ENCODE measurements at regions not wholly inside any gene's neighbourhood (a gene's known extent, or its start where the extent isn't known, plus 50 kb on each side); places are given as distances from the start of the nearest gene placed in this dataset.
"Not testable (repeated sequence)": the region's sequence is repeated elsewhere in the genome, so short reads cannot be mapped to it uniquely, and the experiment has no call there.

DNA sequence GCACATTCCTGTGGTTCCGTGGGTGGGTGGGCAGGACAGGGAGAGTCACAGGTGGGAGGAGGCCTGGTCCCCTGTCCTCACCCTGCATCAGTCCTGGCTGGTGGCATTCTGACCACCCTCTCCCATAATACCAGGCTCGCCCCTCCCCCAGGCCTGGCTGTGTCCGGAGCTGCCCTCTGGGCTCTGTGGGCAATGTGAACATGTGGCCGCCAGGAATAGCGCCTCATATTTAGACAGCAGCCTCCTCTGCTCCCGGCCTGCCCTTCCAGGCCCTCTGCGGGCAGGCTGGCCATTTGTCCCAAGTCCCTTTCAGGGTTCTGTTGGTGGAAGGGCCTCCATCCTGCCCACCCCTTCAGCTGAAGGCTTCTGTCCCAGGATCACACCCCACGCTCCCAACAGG is 4482.2 kb upstream of the TPTE start:
- DNase-seq; H3K36me3 ChIP-seq; H3K9me3 ChIP-seq; H3K4me1 ChIP-seq; H3K27ac ChIP-seq; H3K27me3 ChIP-seq; intact Hi-C loops (cut with DNase I); H3K4me3 ChIP-seq (replicated peaks in 1 of 3): not testable (repeated sequence)
- WGBS, 2 donors, result no CpG with 5 or more reads among the region's 8 CpGs

DNA sequence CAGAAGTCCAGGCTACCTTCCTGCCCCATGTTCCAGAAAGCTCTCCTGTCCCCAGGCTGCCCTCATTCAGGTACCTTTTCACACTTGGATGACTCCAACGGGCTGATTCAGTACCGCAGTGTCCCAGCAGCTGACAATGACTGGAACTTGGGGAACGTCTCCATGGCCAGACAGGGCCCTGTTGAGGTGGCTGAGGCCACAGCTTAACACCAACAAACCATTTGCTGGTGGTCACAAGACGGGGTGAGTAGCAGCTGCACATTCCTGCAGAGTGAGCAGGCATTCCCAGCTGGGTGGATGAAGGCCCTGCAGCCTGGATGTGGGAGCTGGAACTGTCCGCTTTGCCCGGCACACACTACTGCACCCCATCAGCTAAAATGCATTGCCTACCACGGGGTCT is 4481.3 kb upstream of the TPTE start:
- intact Hi-C loops (cut with DNase I), result not testable (repeated sequence)

GRCh38 chr21:6043430-6044275 is 4477.7 kb upstream of the TPTE start:
- H3K27ac ChIP-seq; H3K36me3 ChIP-seq; H3K27me3 ChIP-seq; DNase-seq; intact Hi-C loops (cut with DNase I); H3K4me1 ChIP-seq; H3K4me3 ChIP-seq (replicated peaks in 1 of 3); H3K9me3 ChIP-seq: not testable (repeated sequence)
- WGBS, 2 donors, result no CpG with 5 or more reads among the region's 21 CpGs

More for the DNA sequence above, 4481.3 kb upstream of the TPTE start:
- H3K36me3 ChIP-seq; H3K9me3 ChIP-seq; H3K27ac ChIP-seq; H3K27me3 ChIP-seq; H3K4me3 ChIP-seq (replicated peaks in 1 of 3); DNase-seq; H3K4me1 ChIP-seq: not testable (repeated sequence)
- no CpG with 5 or more reads among the region's 7 CpGs for WGBS, 2 donors

DNA sequence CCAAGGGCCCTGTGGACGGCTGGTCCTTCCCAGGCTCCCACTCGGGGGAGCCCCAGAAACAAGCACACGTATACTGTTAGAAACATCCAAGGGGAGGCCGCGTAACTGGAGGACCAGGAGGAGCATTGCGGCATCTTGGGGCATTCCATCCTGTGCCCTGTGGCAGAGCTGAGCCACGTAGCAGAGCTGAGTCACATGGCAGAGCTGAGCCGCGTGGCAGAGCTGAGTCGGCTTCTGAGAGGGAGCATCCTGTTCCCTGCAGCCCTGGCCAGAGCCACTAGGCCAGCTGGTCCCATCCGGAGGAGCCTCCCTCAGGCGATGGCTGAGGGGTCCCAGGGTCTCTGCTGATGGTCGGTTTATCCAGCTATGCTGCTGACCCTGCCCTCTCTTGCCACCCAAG is 4476.7 kb upstream of the TPTE start:
- H3K36me3 ChIP-seq; H3K4me3 ChIP-seq (replicated peaks in 1 of 3); H3K27ac ChIP-seq; H3K4me1 ChIP-seq; H3K9me3 ChIP-seq; H3K27me3 ChIP-seq; intact Hi-C loops (cut with DNase I); DNase-seq: not testable (repeated sequence)
- WGBS, 2 donors, result no CpG with 5 or more reads among the region's 13 CpGs

GRCh38 chr21:6049930-6050329 is 4471.5 kb upstream of the TPTE start:
- H3K4me3 ChIP-seq (replicated peaks in 1 of 3); H3K36me3 ChIP-seq; DNase-seq; H3K9me3 ChIP-seq; H3K27ac ChIP-seq; intact Hi-C loops (cut with DNase I); H3K4me1 ChIP-seq; H3K27me3 ChIP-seq: not testable (repeated sequence)
- no CpG with 5 or more reads among the region's 17 CpGs for WGBS, 2 donors

- H3K4me1 ChIP-seq; DNase-seq; H3K36me3 ChIP-seq; H3K4me3 ChIP-seq (replicated peaks in 1 of 3); H3K9me3 ChIP-seq; intact Hi-C loops (cut with DNase I); H3K27me3 ChIP-seq; H3K27ac ChIP-seq: not testable (repeated sequence)
- no CpG with 5 or more reads among the region's 5 CpGs for WGBS, 2 donors
Measured at GRCh38 chr21:6052109-6052508, 4469.3 kb upstream of the TPTE start.

DNA sequence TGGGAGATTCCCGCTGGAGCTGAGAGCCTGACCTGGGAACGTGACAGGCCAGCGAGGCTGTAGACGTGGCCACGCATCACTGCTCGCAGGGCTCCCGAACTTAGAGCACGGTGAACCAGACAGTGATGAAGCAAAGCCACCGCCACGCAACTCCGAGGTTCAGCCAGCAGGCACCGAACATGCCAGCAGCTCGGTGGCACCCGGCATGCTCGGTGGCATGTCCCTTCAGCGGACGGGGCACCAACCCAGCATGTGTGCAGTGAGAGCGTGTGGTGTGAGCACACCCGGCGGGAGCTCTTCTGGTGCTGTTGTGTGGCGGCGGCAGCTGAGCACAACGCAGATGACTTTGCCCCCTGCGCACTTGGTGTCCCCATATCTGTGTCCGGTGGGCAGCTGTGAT is 4468.2 kb upstream of the TPTE start:
- H3K27ac ChIP-seq; H3K4me3 ChIP-seq (replicated peaks in 1 of 3); intact Hi-C loops (cut with DNase I); DNase-seq; H3K36me3 ChIP-seq; H3K9me3 ChIP-seq; H3K4me1 ChIP-seq; H3K27me3 ChIP-seq: not testable (repeated sequence)
- WGBS, 2 donors, result no CpG with 5 or more reads among the region's 25 CpGs

- H3K4me3 ChIP-seq (replicated peaks in 1 of 3); H3K36me3 ChIP-seq; DNase-seq; H3K27me3 ChIP-seq; H3K27ac ChIP-seq; H3K4me1 ChIP-seq; H3K9me3 ChIP-seq; intact Hi-C loops (cut with DNase I): not testable (repeated sequence)
- WGBS, 2 donors, result no CpG with 5 or more reads among the region's 9 CpGs
Measured at GRCh38 chr21:6058997-6059396, 4462.4 kb upstream of the TPTE start.

DNA sequence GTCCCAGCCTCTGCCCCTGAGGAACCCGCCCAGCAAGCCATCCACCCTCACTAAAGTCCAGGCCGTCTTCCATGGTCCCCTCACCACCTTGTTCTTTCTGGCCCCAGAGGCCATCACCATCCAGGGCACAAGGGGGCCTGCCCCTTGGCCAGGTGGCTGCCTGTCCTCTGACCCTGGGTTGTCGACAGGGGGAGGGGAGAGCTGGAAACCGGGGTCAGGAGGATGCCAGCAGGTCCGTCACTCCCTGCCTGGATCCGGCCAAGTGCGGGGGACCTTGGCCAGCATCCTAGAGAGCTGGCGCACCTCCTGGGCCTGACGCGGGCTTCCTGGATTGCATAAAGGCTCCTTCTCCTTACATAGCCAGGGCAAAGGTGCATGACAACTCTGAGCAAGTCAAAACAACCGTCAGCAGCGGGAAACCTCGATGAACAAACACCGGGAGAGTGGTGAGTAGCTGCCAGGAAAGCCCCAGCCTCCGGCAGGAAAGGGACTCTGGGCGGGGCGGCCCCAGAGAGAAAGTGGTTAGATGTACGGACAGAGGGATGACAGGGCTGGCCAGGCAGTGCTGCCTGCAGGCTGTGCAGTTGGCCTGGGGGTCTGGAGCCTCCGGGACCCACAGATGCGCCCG is 4461.2 kb upstream of the TPTE start:
- H3K27me3 ChIP-seq; H3K9me3 ChIP-seq; H3K4me3 ChIP-seq (replicated peaks in 1 of 3); H3K27ac ChIP-seq; H3K4me1 ChIP-seq; intact Hi-C loops (cut with DNase I); DNase-seq; H3K36me3 ChIP-seq: not testable (repeated sequence)
- no CpG with 5 or more reads among the region's 21 CpGs for WGBS, 2 donors

GRCh38 chr21:6066320-6066985 is 4454.9 kb upstream of the TPTE start:
- H3K4me1 ChIP-seq; H3K36me3 ChIP-seq; intact Hi-C loops (cut with DNase I); H3K27ac ChIP-seq; DNase-seq; H3K27me3 ChIP-seq; H3K4me3 ChIP-seq (replicated peaks in 1 of 3); H3K9me3 ChIP-seq: not testable (repeated sequence)
- WGBS, 2 donors, result no CpG with 5 or more reads among the region's 17 CpGs

- WGBS, 2 donors, result no CpG with 5 or more reads among the region's 31 CpGs
- H3K4me3 ChIP-seq (replicated peaks in 1 of 3); DNase-seq; H3K9me3 ChIP-seq; H3K4me1 ChIP-seq; intact Hi-C loops (cut with DNase I); H3K27ac ChIP-seq; H3K27me3 ChIP-seq; H3K36me3 ChIP-seq: not testable (repeated sequence)
Measured at GRCh38 chr21:6068098-6068831, 4453.1 kb upstream of the TPTE start.

GRCh38 chr21:6070213-6070612 is 4451.2 kb upstream of the TPTE start:
- H3K4me3 ChIP-seq (replicated peaks in 1 of 3); H3K4me1 ChIP-seq; H3K27me3 ChIP-seq; H3K27ac ChIP-seq; intact Hi-C loops (cut with DNase I); DNase-seq; H3K9me3 ChIP-seq; H3K36me3 ChIP-seq: not testable (repeated sequence)
- 95 to 100% methylated on average over 2 of the region's 2 CpGs for WGBS, 2 donors

Data from thyroid gland (tissue), 4 donors.